Activated naive CD8-positive, alpha-beta T cell (primary cell): ENCODE measurements at regions not wholly inside any gene's neighbourhood (a gene's known extent, or its start where the extent isn't known, plus 50 kb on each side); places are given as distances from the start of the nearest gene placed in this dataset.

Source experiments
- H3K27ac Mint-ChIP-seq: one replicate; pipeline ENCODE4 v1.8.0; 2021; ENCODE audit warnings: mixed read lengths
- H3K27me3 Mint-ChIP-seq: one replicate; pipeline ENCODE4 v1.8.0; 2021; ENCODE audit warnings: mixed read lengths
- H3K36me3 Mint-ChIP-seq: one replicate; pipeline ENCODE4 v1.8.0; 2021; ENCODE audit warnings: mixed read lengths
- H3K4me1 Mint-ChIP-seq: one replicate; pipeline ENCODE4 v1.8.0; 2021; ENCODE audit warnings: low read depth, mixed read lengths
- H3K4me3 Mint-ChIP-seq: one replicate; pipeline ENCODE4 v1.8.0; 2021; ENCODE audit warnings: mild to moderate bottlenecking, mixed read lengths
- H3K9me3 Mint-ChIP-seq: one replicate; pipeline ENCODE4 v1.8.0; 2021; ENCODE audit warnings: low read depth, mixed read lengths

DNA sequence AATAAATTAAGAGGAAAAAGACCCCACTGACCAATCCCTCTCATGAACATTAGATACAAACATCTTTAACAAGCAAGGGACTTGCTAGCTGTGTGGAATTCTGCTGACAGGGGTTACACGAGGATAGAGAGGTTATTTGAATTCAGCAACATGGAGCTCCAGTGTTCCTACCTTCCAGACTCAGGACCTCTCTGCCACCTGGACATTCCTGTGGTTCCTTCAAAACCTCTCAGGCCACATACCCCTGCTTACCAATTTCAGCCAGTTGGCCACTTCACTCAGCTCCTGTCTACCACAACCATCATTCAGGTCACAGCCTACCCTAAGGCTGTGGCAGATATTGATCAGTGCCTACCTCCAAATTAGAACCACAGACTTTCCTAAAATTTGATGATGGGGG, 147.5 kb downstream of the RRAGC start:
- H3K4me1 Mint-ChIP-seq: no peaks in the 10 kb centered on the region
- H3K4me3 Mint-ChIP-seq: no peak overlapping the region
- H3K27me3 Mint-ChIP-seq: peaks cover 7% of the 10 kb centered on the region
- H3K27ac Mint-ChIP-seq: no peak overlapping the region
- no peaks in the 10 kb centered on the region for H3K36me3 Mint-ChIP-seq
- no peaks in the 10 kb centered on the region for H3K9me3 Mint-ChIP-seq

DNA sequence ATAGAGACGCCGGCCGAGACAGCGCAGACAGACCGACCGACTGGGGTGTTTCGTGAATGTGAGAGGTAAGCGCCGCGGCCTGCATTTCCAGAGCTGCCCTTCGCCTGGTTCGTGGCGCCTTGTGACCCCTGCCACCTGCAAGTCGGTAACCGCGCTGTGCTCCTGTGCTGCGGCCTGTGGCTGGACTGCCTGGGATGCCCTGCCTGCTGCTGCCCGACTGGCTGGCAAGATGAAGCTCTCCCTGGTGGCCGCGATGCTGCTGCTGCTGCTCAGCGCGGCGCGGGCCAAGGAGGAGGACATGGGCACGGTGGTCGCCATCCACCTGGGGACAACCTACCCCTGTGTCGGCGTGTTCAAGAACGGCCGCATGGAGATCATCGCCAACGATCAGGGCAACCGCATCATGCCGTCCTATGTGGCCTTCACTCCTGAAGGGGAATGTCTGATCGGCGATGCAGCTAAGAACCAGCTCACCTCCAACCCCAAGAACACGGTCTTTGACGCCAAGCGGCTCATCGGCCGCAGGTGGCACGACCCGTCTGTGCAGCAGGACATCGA, 150.8 kb downstream of the RRAGC start:
- H3K4me1 Mint-ChIP-seq: no peaks in the 10 kb centered on the region
- H3K27me3 Mint-ChIP-seq: peaks cover 19% of the 10 kb centered on the region
- H3K9me3 Mint-ChIP-seq: peaks cover 6% of the 10 kb centered on the region
- no peak overlapping the region for H3K27ac Mint-ChIP-seq
- H3K36me3 Mint-ChIP-seq: no peaks in the 10 kb centered on the region
- no peak overlapping the region for H3K4me3 Mint-ChIP-seq

GRCh38 chr1:38701088-38701487, 158.5 kb downstream of the RRAGC start:
- Mint-ChIP-seq H3K27me3 (peaks cover 30% of the 10 kb centered on the region), H3K4me1 (no peaks in the 10 kb centered on the region), H3K4me3 (no peak overlapping the region), H3K27ac (no peak overlapping the region), H3K9me3 (peaks cover 7% of the 10 kb centered on the region), H3K36me3 (no peaks in the 10 kb centered on the region)

GRCh38 chr1:38700077-38700470, 159.5 kb downstream of the RRAGC start:
- Mint-ChIP-seq H3K27ac (no peak overlapping the region), H3K4me1 (no peaks in the 10 kb centered on the region), H3K4me3 (no peak overlapping the region), H3K9me3 (peaks cover 6% of the 10 kb centered on the region), H3K36me3 (no peaks in the 10 kb centered on the region), H3K27me3 (peaks cover 31% of the 10 kb centered on the region)

DNA sequence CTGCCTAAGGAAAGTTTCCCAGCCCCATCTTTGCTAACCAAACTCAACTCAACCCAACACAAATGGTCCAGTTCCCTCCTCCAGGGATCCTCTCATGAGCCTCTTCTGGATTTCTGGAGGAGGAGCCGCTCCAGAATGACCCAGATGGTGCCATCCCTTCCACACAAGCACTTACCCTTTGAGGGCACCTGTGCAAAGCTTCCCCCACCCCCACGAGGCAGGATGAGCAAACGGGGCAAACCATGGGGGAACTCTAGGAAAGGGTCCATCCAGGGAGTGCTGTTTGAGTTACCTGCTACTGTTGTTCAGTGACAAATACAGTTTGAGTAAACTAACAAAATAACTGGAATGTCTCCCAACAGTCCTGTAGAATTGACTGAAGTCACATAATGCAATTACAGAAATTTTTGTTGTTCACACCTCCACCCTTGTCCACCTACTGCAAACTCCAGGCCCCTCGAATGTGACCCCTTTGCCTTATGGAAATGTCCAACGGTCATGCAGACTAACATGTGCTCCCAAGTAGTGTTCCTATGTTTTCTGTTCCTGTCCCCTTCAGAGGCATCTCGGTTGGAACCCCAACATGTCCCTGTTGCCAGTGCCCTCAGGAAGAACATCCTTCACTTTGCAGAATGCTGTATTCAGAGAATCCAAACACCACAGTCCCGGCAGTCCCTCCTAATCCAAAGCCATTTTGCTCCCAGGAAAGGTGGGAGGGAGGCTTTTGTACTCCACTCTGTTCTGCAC, 160.1 kb downstream of the RRAGC start:
- H3K36me3 Mint-ChIP-seq: no peaks in the 10 kb centered on the region
- peaks cover 31% of the 10 kb centered on the region for H3K27me3 Mint-ChIP-seq
- H3K27ac Mint-ChIP-seq: no peak overlapping the region
- no peaks in the 10 kb centered on the region for H3K4me1 Mint-ChIP-seq
- H3K9me3 Mint-ChIP-seq: peaks cover 6% of the 10 kb centered on the region
- H3K4me3 Mint-ChIP-seq: no peak overlapping the region

DNA sequence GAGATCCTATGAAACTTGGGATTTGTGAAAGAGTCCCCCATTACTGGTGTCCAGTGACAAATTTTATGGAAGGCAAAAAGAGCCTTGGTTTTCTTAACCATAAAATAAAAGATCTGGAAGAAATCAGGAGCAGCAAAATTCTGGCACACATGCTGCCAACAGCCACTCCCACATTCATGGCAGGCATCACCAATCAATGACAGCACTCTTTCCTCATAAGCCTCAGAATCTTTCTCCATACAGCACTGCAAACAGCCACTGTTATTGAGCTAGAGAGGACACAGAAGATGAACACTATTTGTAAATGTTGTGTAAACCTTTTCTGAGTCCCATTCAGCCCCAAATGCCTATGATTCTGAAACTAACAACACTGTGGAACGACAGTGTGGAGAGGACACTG, 162.2 kb downstream of the RRAGC start:
- Mint-ChIP-seq H3K27ac (no peak overlapping the region), H3K4me3 (no peak overlapping the region), H3K4me1 (no peaks in the 10 kb centered on the region), H3K27me3 (peaks cover 24% of the 10 kb centered on the region), H3K9me3 (peaks cover 6% of the 10 kb centered on the region), H3K36me3 (no peaks in the 10 kb centered on the region)

DNA sequence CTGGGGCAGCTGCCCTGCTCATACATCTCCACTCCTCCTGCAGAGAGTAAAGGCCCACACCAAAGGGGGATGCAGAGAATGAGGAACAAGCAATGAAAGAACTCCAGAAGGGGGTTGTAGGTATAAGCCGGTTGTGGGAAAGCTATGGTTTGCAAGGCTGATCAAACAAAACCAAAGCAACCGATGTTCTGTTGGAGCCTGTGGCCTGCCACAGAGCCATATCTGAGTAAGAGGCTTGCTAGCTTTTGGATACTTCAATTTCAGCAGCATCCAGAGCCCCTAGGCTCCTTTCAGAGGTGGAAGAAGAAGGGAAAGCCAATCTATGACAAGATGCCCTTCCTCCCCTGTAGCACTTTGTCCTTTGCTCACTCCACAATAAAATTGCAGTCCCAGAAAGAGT, 163.2 kb downstream of the RRAGC start:
- Mint-ChIP-seq H3K4me3 (no peak overlapping the region), H3K27me3 (peaks cover 21% of the 10 kb centered on the region), H3K9me3 (peaks cover 6% of the 10 kb centered on the region), H3K27ac (no peak overlapping the region), H3K36me3 (no peaks in the 10 kb centered on the region), H3K4me1 (no peaks in the 10 kb centered on the region)

DNA sequence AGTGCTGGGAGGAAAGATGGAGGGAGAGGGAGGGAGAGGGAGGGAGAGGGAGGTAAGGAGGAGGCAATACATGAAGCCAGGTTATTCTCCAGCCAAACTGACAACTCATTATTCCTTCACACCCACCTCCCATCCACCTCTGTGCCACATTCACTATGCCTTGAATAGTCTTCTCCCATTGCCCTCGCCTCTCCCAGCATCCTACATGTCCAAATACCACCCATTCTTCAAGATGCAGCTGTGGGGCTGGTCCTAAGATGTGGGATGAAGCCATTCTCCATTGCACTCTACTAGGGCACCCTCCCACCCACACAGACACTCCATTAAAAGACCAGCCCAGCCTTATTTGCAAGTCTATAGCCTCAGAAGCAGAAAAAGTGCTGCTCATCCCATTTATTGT, 165.8 kb downstream of the RRAGC start:
- Mint-ChIP-seq H3K4me3 (no peak overlapping the region), H3K27ac (no peak overlapping the region), H3K27me3 (peaks cover 13% of the 10 kb centered on the region), H3K4me1 (no peaks in the 10 kb centered on the region), H3K36me3 (no peaks in the 10 kb centered on the region), H3K9me3 (peaks cover under 1% of the 10 kb centered on the region)

DNA sequence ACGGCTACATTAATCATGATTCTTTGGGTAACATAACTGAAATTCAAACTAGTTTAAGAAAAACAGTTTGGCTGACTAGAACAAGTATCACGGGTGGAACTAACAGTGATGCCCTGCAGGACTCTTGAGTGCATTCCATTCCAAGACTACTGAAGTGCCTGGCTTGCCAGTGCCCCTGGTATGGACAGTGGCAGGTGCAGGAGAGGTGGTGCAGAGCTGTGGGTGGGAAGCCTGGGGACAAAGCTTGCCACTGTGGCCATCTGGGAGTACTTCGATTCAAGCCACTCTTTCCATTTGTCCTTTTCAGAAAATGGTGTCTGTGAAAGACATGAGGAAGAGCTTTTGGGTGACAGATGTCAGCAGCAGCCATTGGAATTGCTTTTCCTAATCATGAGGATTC, 166.5 kb downstream of the RRAGC start:
- Mint-ChIP-seq H3K4me3 (no peak overlapping the region), H3K9me3 (no peaks in the 10 kb centered on the region), H3K36me3 (no peaks in the 10 kb centered on the region), H3K27me3 (peaks cover 15% of the 10 kb centered on the region), H3K4me1 (no peaks in the 10 kb centered on the region), H3K27ac (no peak overlapping the region)

GRCh38 chr1:38690790-38691449, 168.7 kb downstream of the RRAGC start:
- Mint-ChIP-seq H3K27ac (no peak overlapping the region), H3K27me3 (peaks cover 29% of the 10 kb centered on the region), H3K4me3 (no peak overlapping the region), H3K4me1 (no peaks in the 10 kb centered on the region), H3K36me3 (no peaks in the 10 kb centered on the region), H3K9me3 (no peaks in the 10 kb centered on the region)

GRCh38 chr1:38686927-38687255, 172.7 kb downstream of the RRAGC start:
- no peak overlapping the region for H3K27ac Mint-ChIP-seq
- H3K9me3 Mint-ChIP-seq: no peaks in the 10 kb centered on the region
- H3K27me3 Mint-ChIP-seq: peaks cover 34% of the 10 kb centered on the region
- no peaks in the 10 kb centered on the region for H3K4me1 Mint-ChIP-seq
- no peak overlapping the region for H3K4me3 Mint-ChIP-seq
- no peaks in the 10 kb centered on the region for H3K36me3 Mint-ChIP-seq

DNA sequence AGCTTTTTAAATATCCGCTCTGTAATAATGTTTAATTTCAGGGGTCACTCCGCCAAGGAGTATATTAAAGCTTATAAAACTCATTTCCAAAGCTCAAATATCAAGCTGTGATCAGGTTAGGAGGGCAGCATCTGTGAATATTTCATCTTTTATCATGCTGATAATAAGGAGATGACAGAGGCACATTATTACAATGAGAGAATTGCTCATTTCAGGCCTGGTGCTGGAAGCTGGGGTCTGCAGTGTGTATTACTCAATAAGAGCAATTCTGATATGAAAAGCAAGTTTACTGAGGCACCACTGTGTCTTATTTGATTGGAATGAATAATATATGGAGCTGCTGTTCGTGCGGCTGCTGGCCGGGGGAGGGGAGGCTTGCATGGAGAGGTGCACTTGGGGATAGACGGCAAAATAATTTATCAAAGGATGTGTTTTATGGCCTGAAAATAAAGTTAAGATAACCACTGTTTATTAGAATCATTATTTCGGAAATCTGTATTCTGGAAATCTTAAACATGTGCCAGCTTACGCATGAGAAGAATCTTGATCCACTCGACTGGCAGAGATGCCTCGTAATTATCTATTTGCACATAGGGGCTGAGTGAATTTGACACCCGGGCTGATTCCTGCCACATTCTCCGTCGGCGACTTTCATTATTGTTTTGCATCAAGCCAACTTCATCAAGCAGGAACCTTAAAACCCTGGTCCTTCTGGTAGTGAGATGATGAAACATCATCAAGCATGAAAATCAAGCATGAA, 173.2 kb downstream of the RRAGC start:
- no peak overlapping the region for H3K4me3 Mint-ChIP-seq
- no peaks in the 10 kb centered on the region for H3K36me3 Mint-ChIP-seq
- H3K9me3 Mint-ChIP-seq: no peaks in the 10 kb centered on the region

GRCh38 chr1:38685388-38685787, 174.2 kb downstream of the RRAGC start:
- H3K27ac Mint-ChIP-seq: no peak overlapping the region
- H3K4me1 Mint-ChIP-seq: no peaks in the 10 kb centered on the region
- no peaks in the 10 kb centered on the region for H3K9me3 Mint-ChIP-seq
- H3K27me3 Mint-ChIP-seq: peaks cover 32% of the 10 kb centered on the region
- no peaks in the 10 kb centered on the region for H3K36me3 Mint-ChIP-seq
- H3K4me3 Mint-ChIP-seq: no peak overlapping the region

More for the DNA sequence above, 173.2 kb downstream of the RRAGC start:
- no peak overlapping the region for H3K27ac Mint-ChIP-seq
- no peaks in the 10 kb centered on the region for H3K4me1 Mint-ChIP-seq
- peaks cover 34% of the 10 kb centered on the region for H3K27me3 Mint-ChIP-seq

DNA sequence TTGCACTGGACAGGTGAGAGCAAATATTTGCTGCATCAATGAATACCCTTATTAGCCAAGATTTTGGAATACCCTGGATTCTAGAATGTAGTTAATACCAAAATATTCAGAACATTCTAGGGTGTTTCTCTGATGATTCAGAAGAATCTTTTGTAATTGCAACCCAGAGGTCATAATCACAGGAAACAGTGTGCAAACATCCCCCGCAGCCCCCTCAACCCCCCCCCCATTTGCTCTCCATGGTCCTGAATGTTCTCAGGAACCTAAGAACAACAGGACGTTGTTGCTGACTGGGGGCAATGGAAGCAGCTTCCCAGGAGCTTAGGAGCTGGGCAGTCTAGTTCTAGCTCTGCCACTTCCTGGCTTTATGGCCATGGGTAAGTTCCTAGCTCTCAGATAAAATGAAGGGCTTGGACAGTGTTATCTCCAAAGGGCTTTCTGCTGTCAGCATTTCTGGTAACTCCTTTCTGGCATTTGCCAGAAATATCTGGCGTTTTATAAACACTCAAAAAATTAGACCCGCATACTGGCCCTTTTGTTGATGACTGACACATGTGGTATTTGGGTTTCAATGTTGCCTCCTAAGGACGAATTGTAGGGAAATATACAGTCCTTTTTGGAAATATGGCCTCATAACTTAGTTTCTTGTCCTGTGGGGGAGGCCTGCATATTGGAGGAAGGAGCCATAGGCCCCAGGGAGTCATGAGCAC, 178.6 kb downstream of the RRAGC start:
- Mint-ChIP-seq H3K27ac (no peak overlapping the region), H3K36me3 (no peaks in the 10 kb centered on the region), H3K9me3 (no peaks in the 10 kb centered on the region), H3K4me1 (no peaks in the 10 kb centered on the region), H3K27me3 (peaks cover 14% of the 10 kb centered on the region), H3K4me3 (no peak overlapping the region)

DNA sequence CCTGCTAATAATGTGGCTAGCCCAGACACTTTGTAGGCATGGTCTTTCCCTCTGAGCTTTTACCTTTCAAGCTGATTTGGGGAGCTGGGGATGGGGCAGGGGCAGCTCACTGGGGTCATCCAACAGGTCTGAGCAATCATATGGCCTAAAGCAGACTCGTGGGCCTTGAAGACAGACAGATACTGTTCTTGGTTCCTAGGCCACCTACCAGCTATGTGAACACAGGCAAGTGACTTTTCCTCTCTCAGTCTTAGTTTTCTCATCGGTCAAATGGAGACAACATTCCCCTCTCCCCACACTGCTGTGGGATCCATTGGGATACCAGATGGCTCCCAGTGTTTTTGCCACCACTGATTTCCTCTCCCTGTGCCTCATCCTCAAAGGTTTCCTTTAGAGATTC, 181.8 kb downstream of the RRAGC start:
- H3K27ac Mint-ChIP-seq: no peak overlapping the region
- no peak overlapping the region for H3K4me3 Mint-ChIP-seq
- peaks cover 6% of the 10 kb centered on the region for H3K27me3 Mint-ChIP-seq
- H3K9me3 Mint-ChIP-seq: no peaks in the 10 kb centered on the region
- no peaks in the 10 kb centered on the region for H3K4me1 Mint-ChIP-seq
- H3K36me3 Mint-ChIP-seq: no peaks in the 10 kb centered on the region
